Mesendoderm (in vitro differentiated cells): ENCODE measurements at regions not wholly inside any gene's neighbourhood (a gene's known extent, or its start where the extent isn't known, plus 50 kb on each side); places are given as distances from the start of the nearest gene placed in this dataset.

ENCODE experiments used
- DNase-seq: peaks from one replicate; pipeline ENCODE4 v3.0.0; 2013
- H2AK5ac ChIP-seq: 2 replicates; pipeline ENCODE4 v1.6.1; 2013; ENCODE audit warnings: low read length, inconsistent platforms
- H2BK120ac ChIP-seq: 2 replicates; pipeline ENCODE4 v1.6.1; 2013; ENCODE audit warnings: low read depth, mild to moderate bottlenecking, low read length, moderate library complexity, mixed read lengths
- H2BK15ac ChIP-seq: replicated peaks from 2 replicates; pipeline ENCODE4 v1.6.1; 2013; ENCODE audit warnings: low read depth, mild to moderate bottlenecking, moderate library complexity
- H2BK5ac ChIP-seq: 2 replicates; pipeline ENCODE4 v1.6.1; 2013; ENCODE audit warnings: low read length, inconsistent platforms
- H3K18ac ChIP-seq: 2 replicates; pipeline ENCODE4 v1.6.1; 2013; ENCODE audit warnings: mild to moderate bottlenecking, low read length, mixed read lengths
- H3K23ac ChIP-seq: one replicate; pipeline ENCODE4 v1.6.1; 2013; ENCODE audit warnings: low read length
- H3K27ac ChIP-seq: 2 replicates; pipeline ENCODE4 v1.5.1; 2013; ENCODE audit warnings: low read depth, mild to moderate bottlenecking, inconsistent platforms, low read length, moderate library complexity
- H3K27me3 ChIP-seq: 2 replicates; pipeline ENCODE4 v1.6.1; 2013; ENCODE audit warnings: low read length, control low read depth, mild to moderate bottlenecking, inconsistent platforms; ENCODE audit not compliant: insufficient read depth, poor library complexity
- H3K36me3 ChIP-seq: 2 replicates; pipeline ENCODE4 v1.6.1; 2013; ENCODE audit warnings: low read length, inconsistent platforms; ENCODE audit not compliant: control insufficient read depth, insufficient read depth
- H3K4ac ChIP-seq: one replicate; pipeline ENCODE4 v1.6.1; 2013; ENCODE audit warnings: low read depth, mild to moderate bottlenecking, low read length, moderate library complexity
- H3K4me1 ChIP-seq: 2 replicates; pipeline ENCODE4 v1.6.1; 2013; ENCODE audit warnings: low read depth, low read length, inconsistent platforms; ENCODE audit not compliant: control insufficient read depth
- H3K4me2 ChIP-seq: 2 replicates; pipeline ENCODE4 v1.6.1; 2013; ENCODE audit warnings: low read length
- H3K4me3 ChIP-seq: 2 replicates; pipeline ENCODE4 v1.5.1; 2013; ENCODE audit warnings: mild to moderate bottlenecking, low read length
- H3K56ac ChIP-seq: one replicate; pipeline ENCODE4 v1.6.1; 2013; ENCODE audit warnings: low read length
- H3K79me1 ChIP-seq: 2 replicates; pipeline ENCODE4 v1.6.1; 2013; ENCODE audit warnings: low read length, inconsistent platforms
- H3K79me2 ChIP-seq: 2 replicates; pipeline ENCODE4 v1.6.1; 2013; ENCODE audit warnings: mild to moderate bottlenecking, low read length; ENCODE audit not compliant: control insufficient read depth, insufficient read depth
- H3K9ac ChIP-seq: 2 replicates; pipeline ENCODE4 v1.6.1; 2013; ENCODE audit warnings: low read length, inconsistent platforms
- H4K5ac ChIP-seq: one replicate; pipeline ENCODE4 v1.6.1; 2013; ENCODE audit warnings: low read length
- H4K8ac ChIP-seq: one replicate; pipeline ENCODE4 v1.6.1; 2013; ENCODE audit warnings: low read depth, mild to moderate bottlenecking, control low read depth, low read length, moderate library complexity
- WGBS: extraction: QIAGEN DNeasy Blood & Tissue Kit; methylation state at CpG from one replicate; pipeline ENCODE4 v1.1.7; 2013; ENCODE audit warnings: low lambda C conversion rate, missing lambda C conversion rate; ENCODE audit not compliant: insufficient coverage; ENCODE audit errors: extremely low coverage; 5-methylcytosine and 5-hydroxymethylcytosine counted together

DNA sequence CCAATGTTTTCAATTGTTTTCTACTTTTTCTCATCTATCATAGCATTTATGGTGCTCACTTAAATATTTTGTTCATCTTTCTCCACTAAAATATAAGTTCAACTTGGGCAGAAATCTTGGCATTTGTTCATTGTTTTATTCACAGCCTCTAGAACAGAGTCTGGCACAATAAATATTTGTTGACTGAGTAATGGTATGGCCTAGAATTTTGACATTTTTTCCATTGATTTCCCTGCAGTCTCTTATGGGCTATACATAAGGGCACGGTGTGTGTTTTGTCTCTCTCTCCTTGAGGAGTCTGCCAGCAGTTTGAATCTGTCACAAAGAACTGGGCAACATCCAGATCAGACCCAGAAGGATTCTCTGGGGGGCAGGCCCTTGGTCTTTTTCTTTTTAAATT is 379.7 kb downstream of the TMEM38B start:
- Histone ChIP-seq H2AK5ac (no peak overlapping the region), H3K27ac (no peak overlapping the region), H3K4me1 (no peaks in the 10 kb centered on the region), H2BK15ac (no peak overlapping the region), H3K56ac (no peak overlapping the region), H4K8ac (no peak overlapping the region), H3K79me1 (no peaks in the 10 kb centered on the region), H3K4ac (no peak overlapping the region), H3K4me2 (no peak overlapping the region), H3K9ac (no peak overlapping the region), H3K4me3 (no peak overlapping the region), H3K36me3 (no peaks in the 10 kb centered on the region), H3K27me3 (no peaks in the 10 kb centered on the region), H2BK120ac (no peak overlapping the region), H2BK5ac (no peak overlapping the region), H3K79me2 (no peaks in the 10 kb centered on the region), H4K5ac (no peak overlapping the region), H3K23ac (no peak overlapping the region), H3K18ac (no peak overlapping the region)
- no CpG with 5 or more reads among the region's 1 CpG for WGBS
- DNase-seq: no peak

DNA sequence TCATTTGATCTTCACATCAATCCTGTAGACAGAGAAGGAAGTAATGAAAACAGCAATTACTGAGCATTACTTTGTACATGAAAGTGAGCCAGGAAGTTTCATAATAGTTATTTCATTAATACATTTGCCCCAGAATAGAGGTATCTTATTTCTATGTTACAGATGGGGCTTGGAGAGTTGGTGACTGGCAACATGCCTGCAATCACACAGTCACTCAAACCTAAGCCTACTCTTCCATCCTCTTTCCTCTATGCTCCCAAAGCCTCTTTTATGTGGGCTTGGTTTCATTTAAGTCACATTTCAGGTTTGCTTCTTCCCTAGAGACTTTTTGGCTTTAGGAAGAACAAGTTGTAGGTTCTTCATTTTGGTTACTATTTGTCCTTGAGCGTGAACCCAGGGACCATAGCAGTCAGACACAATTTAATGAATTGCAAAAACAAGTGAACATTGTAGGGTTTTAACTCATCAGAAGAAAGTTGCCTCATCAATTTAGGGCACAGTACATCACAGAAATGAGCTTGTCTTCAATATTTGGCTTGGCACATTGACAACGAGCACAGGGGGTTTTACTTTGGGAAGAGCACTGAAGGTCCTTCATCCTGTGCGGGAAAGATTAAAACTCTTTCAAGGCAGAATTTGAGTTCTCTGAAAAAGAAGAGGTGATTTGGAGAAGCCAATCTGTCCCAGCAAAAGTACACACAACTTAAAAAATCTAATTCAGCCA is 381.1 kb downstream of the TMEM38B start:
- Histone ChIP-seq H3K27ac (no peak overlapping the region), H3K4me2 (no peak overlapping the region), H3K79me1 (no peaks in the 10 kb centered on the region), H3K79me2 (no peaks in the 10 kb centered on the region), H3K9ac (no peak overlapping the region), H3K27me3 (no peaks in the 10 kb centered on the region), H2AK5ac (no peak overlapping the region), H3K18ac (no peak overlapping the region), H3K4ac (no peak overlapping the region), H3K23ac (no peak overlapping the region), H2BK15ac (no peak overlapping the region), H3K4me1 (no peaks in the 10 kb centered on the region), H2BK5ac (no peak overlapping the region), H2BK120ac (no peak overlapping the region), H3K56ac (no peak overlapping the region), H3K36me3 (no peaks in the 10 kb centered on the region), H4K5ac (no peak overlapping the region), H3K4me3 (no peak overlapping the region), H4K8ac (no peak overlapping the region)
- no peak for DNase-seq
- WGBS: no CpG with 5 or more reads among the region's 3 CpGs

DNA sequence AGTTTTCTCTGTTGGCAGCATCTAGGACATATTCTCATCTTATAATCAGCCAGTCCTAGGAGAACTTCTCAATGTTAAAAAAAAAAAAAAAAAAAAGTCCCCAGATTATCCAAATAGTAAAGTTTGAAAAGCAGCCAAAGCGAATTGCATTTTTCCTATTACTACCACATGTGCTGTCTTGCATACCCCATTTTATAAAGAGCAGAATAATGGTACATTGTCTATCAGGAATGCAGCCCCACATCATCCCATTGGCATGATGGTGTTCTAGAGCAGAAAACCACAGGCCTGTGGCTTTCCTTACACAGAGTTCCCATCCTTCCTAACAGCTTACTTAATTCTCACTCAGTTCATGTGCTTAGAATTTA is 381.6 kb downstream of the TMEM38B start:
- H4K5ac ChIP-seq: no peak overlapping the region
- no peak overlapping the region for H2AK5ac ChIP-seq
- H3K79me2 ChIP-seq: no peaks in the 10 kb centered on the region
- H3K4me3 ChIP-seq: no peak overlapping the region
- H3K18ac ChIP-seq: no peak overlapping the region
- no peaks in the 10 kb centered on the region for H3K27me3 ChIP-seq
- no peak for DNase-seq
- H3K4me2 ChIP-seq: no peak overlapping the region
- no peak overlapping the region for H3K23ac ChIP-seq
- H4K8ac ChIP-seq: no peak overlapping the region
- H3K4ac ChIP-seq: no peak overlapping the region
- H3K9ac ChIP-seq: no peak overlapping the region
- H3K56ac ChIP-seq: no peak overlapping the region
- no CpG with 5 or more reads among the region's 1 CpG for WGBS
- no peak overlapping the region for H2BK120ac ChIP-seq
- no peaks in the 10 kb centered on the region for H3K4me1 ChIP-seq
- no peaks in the 10 kb centered on the region for H3K36me3 ChIP-seq
- no peaks in the 10 kb centered on the region for H3K79me1 ChIP-seq
- no peak overlapping the region for H3K27ac ChIP-seq
- no peak overlapping the region for H2BK5ac ChIP-seq
- no peak overlapping the region for H2BK15ac ChIP-seq

DNA sequence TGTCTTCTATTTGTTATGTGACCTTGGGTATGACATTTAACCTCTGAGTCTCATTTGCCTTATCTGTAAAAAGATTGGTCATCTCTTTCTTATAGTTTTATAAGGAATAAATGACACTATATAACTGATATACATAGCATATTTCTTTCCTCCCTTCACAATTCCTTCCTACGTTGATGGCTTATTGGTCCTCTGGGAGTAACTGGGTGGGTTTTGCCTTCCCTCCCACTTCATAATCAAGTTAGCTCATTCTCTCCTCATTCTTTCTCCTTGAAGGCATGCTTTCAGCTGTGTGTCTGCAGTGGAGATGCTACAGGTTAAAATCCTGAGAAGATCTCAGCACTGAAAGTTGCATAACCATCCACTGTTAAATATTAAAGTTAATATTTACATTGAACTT is 382.4 kb downstream of the TMEM38B start:
- Histone ChIP-seq H2BK15ac (no peak overlapping the region), H3K18ac (no peak overlapping the region), H2AK5ac (no peak overlapping the region), H3K56ac (no peak overlapping the region), H3K4me2 (no peak overlapping the region), H3K4ac (no peak overlapping the region), H3K36me3 (no peaks in the 10 kb centered on the region), H3K27ac (no peak overlapping the region), H3K4me1 (no peaks in the 10 kb centered on the region), H2BK5ac (no peak overlapping the region), H3K79me1 (no peaks in the 10 kb centered on the region), H2BK120ac (no peak overlapping the region), H4K8ac (no peak overlapping the region), H3K9ac (no peak overlapping the region), H3K79me2 (no peaks in the 10 kb centered on the region), H3K23ac (no peak overlapping the region), H3K4me3 (no peak overlapping the region), H4K5ac (no peak overlapping the region), H3K27me3 (no peaks in the 10 kb centered on the region)
- DNase-seq: no peak
- WGBS: no CpG with 5 or more reads among the region's 1 CpG

DNA sequence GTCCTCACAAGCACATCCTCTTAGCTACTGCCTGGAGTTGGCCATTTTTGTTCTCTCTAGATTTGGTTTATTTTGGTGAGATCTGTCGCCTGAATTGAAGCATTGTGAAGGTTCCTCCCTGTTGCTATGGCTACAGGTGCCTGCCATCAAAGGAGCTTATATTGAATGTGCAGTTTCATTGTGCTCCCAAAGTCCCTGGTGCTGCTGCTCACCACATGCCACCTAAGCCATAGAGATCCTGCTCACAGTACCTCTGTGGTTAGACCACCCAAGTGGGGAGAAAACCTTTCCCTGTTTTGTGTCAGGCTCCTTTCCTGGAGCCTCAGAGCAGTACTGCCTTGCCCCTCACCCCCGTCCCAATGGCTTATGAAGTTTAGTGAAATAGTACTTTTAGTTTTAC is 383.4 kb downstream of the TMEM38B start:
- Histone ChIP-seq H3K79me1 (no peaks in the 10 kb centered on the region), H3K79me2 (no peaks in the 10 kb centered on the region), H3K18ac (no peak overlapping the region), H2AK5ac (no peak overlapping the region), H4K8ac (no peak overlapping the region), H3K36me3 (no peaks in the 10 kb centered on the region), H4K5ac (no peak overlapping the region), H3K4me3 (no peak overlapping the region), H3K4me2 (no peak overlapping the region), H3K27me3 (no peaks in the 10 kb centered on the region), H3K56ac (no peak overlapping the region), H3K4ac (no peak overlapping the region), H2BK5ac (no peak overlapping the region), H2BK15ac (no peak overlapping the region), H3K27ac (no peak overlapping the region), H2BK120ac (no peak overlapping the region), H3K4me1 (no peaks in the 10 kb centered on the region), H3K9ac (no peak overlapping the region), H3K23ac (no peak overlapping the region)
- DNase-seq: no peak
- WGBS: no CpG with 5 or more reads among the region's 2 CpGs

DNA sequence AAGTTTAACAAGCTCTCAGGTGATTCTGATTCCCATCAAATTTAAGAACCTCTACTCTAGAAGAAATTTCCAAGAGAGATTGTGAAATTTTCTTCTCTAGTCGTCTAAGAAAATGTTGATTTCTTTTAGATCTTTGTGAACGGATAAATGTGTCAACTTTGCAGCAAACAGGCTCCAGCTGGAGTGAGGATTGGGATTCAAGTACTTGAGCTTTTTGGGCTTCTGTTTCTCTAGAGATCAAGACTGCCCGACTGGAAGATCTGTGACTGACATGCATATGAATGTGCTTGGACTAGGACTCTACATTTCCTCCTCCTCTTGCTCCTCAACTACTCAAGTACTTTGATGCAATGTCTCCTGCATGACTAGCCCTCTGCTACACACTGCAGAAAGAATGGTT is 388.3 kb downstream of the TMEM38B start:
- no peak overlapping the region for H3K4me3 ChIP-seq
- no peak overlapping the region for H3K4me2 ChIP-seq
- H4K8ac ChIP-seq: no peak overlapping the region
- no peak overlapping the region for H3K4ac ChIP-seq
- no peaks in the 10 kb centered on the region for H3K79me1 ChIP-seq
- no CpG with 5 or more reads among the region's 3 CpGs for WGBS
- H3K27me3 ChIP-seq: no peaks in the 10 kb centered on the region
- H4K5ac ChIP-seq: no peak overlapping the region
- H3K18ac ChIP-seq: no peak overlapping the region
- no peak overlapping the region for H2AK5ac ChIP-seq
- H3K79me2 ChIP-seq: no peaks in the 10 kb centered on the region
- H2BK120ac ChIP-seq: no peak overlapping the region
- no peak overlapping the region for H3K56ac ChIP-seq
- H3K36me3 ChIP-seq: no peaks in the 10 kb centered on the region
- no peak overlapping the region for H3K9ac ChIP-seq
- H3K4me1 ChIP-seq: no peaks in the 10 kb centered on the region
- H3K27ac ChIP-seq: no peak overlapping the region
- no peak overlapping the region for H2BK15ac ChIP-seq
- H3K23ac ChIP-seq: no peak overlapping the region
- no peak for DNase-seq
- no peak overlapping the region for H2BK5ac ChIP-seq
